GM12892 (cell line): ENCODE measurements at regions not wholly inside any gene's neighbourhood (a gene's known extent, or its start where the extent isn't known, plus 50 kb on each side); places are given as distances from the start of the nearest gene placed in this dataset.

Experiments
- DNase-seq: peaks from one replicate; pipeline ENCODE4 v3.0.0; 2011; ENCODE audit not compliant: insufficient read length
- FAIRE-seq: peaks from 2 replicates; lab custom pipeline; 2011; peaks lifted over from hg19 to GRCh38; lab: Jason Lieb, UNC
- POLR2A ChIP-seq: IDR thresholded peaks from 2 replicates; pipeline ENCODE4 v1.6.1; 2011; ENCODE audit warnings: low read depth, low read length, control low read depth
- POLR2AphosphoS5 ChIP-seq: IDR thresholded peaks from 2 replicates; pipeline ENCODE4 v1.6.1; 2011; ENCODE audit warnings: low read depth, low read length, control low read depth
- TAF1 ChIP-seq: IDR thresholded peaks from 2 replicates; pipeline ENCODE4 v1.6.1; 2011; ENCODE audit warnings: low read depth, mild to moderate bottlenecking, control low read depth, low read length, borderline replicate concordance

GRCh38 chr12:25034676-25035075 is 85.8 kb upstream of the BCAT1 start:
- DNase-seq: no peak
- no peak for FAIRE-seq
- no peak for TF ChIP-seq POLR2AphosphoS5
- no peak for TF ChIP-seq POLR2A
- no peak for TF ChIP-seq TAF1

- no peak for TF ChIP-seq POLR2AphosphoS5
- TF ChIP-seq TAF1: no peak
- TF ChIP-seq POLR2A: no peak
- no peak for DNase-seq
- peak; percentile 42 for FAIRE-seq
These were observed 77.1 kb upstream of the BCAT1 start for GRCh38 chr12:25025951-25026490.

GRCh38 chr12:25025260-25025659 is 76.4 kb upstream of the BCAT1 start:
- no peak for TF ChIP-seq POLR2AphosphoS5
- no peak for TF ChIP-seq POLR2A
- TF ChIP-seq TAF1: no peak
- DNase-seq: no peak
- no peak for FAIRE-seq

- no peak for TF ChIP-seq POLR2A
- no peak for FAIRE-seq
- DNase-seq: no peak
These were observed 74.9 kb upstream of the BCAT1 start for GRCh38 chr12:25023808-25024207.

- FAIRE-seq (no peak), DNase-seq (peak; percentile 19)
- no peak for TF ChIP-seq POLR2AphosphoS5
- no peak for TF ChIP-seq POLR2A
- TF ChIP-seq TAF1: no peak
These were observed 71.8 kb upstream of the BCAT1 start for GRCh38 chr12:25020621-25021243.

- peak; percentile 74 for FAIRE-seq
- no peak for TF ChIP-seq POLR2A
- no peak for TF ChIP-seq POLR2AphosphoS5
- TF ChIP-seq TAF1: no peak
- no peak for DNase-seq
These were observed 69.2 kb upstream of the BCAT1 start for GRCh38 chr12:25018146-25018545.

GRCh38 chr12:25017336-25017735 is 68.4 kb upstream of the BCAT1 start:
- no peak for FAIRE-seq

GRCh38 chr12:25014961-25015360 is 66.1 kb upstream of the BCAT1 start:
- DNase-seq (no peak), FAIRE-seq (no peak)
- no peak for TF ChIP-seq POLR2A
- TF ChIP-seq POLR2AphosphoS5: no peak
- TF ChIP-seq TAF1: no peak

More at GRCh38 chr12:25017336-25017735, 68.4 kb upstream of the BCAT1 start:
- TF ChIP-seq POLR2AphosphoS5 (no peak), TAF1 (no peak)
- no peak for DNase-seq

- FAIRE-seq: no peak
- DNase-seq: no peak
- TF ChIP-seq TAF1 (no peak), POLR2AphosphoS5 (no peak), POLR2A (no peak)
These were observed 64.2 kb upstream of the BCAT1 start for GRCh38 chr12:25013061-25013460.

- no peak for FAIRE-seq
- DNase-seq: no peak
- no peak for TF ChIP-seq POLR2A
- no peak for TF ChIP-seq POLR2AphosphoS5
- TF ChIP-seq TAF1: no peak
These were observed 60.7 kb upstream of the BCAT1 start for GRCh38 chr12:25009496-25010092.

GRCh38 chr12:25005376-25005775 is 56.5 kb upstream of the BCAT1 start:
- TF ChIP-seq POLR2AphosphoS5 (no peak), POLR2A (no peak), TAF1 (no peak)
- no peak for FAIRE-seq

GRCh38 chr12:25004447-25004846 is 55.5 kb upstream of the BCAT1 start:
- TF ChIP-seq POLR2AphosphoS5 (no peak), POLR2A (no peak), TAF1 (no peak)
- no peak for DNase-seq
- FAIRE-seq: peak; percentile 78

More at GRCh38 chr12:25005376-25005775, 56.5 kb upstream of the BCAT1 start:
- no peak for DNase-seq

GRCh38 chr12:25001311-25001710 is 52.4 kb upstream of the BCAT1 start:
- FAIRE-seq: no peak
- no peak for TF ChIP-seq TAF1
- no peak for TF ChIP-seq POLR2A
- TF ChIP-seq POLR2AphosphoS5: no peak
- no peak for DNase-seq
